DOHH2 (cell line): ENCODE measurements at regions not wholly inside any gene's neighbourhood (a gene's known extent, or its start where the extent isn't known, plus 50 kb on each side); places are given as distances from the start of the nearest gene placed in this dataset.

Source experiments
- H3F3A ChIP-seq: fragments of 200-600 bp; sonication (generic), shearing (Covaris generic); 2 replicates; pipeline ENCODE4 v1.6.0; 2016; ENCODE audit warnings: antibody characterized with exemption, mild to moderate bottlenecking; ENCODE audit not compliant: control insufficient read depth, insufficient read depth
- H3K27ac ChIP-seq: fragments of 200-600 bp; sonication (generic); 2 replicates; pipeline ENCODE4 v1.5.1; 2014; ENCODE audit warnings: low read depth, mild to moderate bottlenecking, low read length, moderate library complexity
- H3K27me3 ChIP-seq: fragments of 200-600 bp; sonication (generic); 2 replicates; pipeline ENCODE4 v1.6.1; 2014; ENCODE audit warnings: mild to moderate bottlenecking, low read length, mixed read lengths; ENCODE audit not compliant: control insufficient read depth
- H3K36me3 ChIP-seq: fragments of 200-600 bp; sonication (generic); 2 replicates; pipeline ENCODE4 v1.6.1; 2014; ENCODE audit warnings: mild to moderate bottlenecking, low read length, moderate library complexity, mixed read lengths; ENCODE audit not compliant: control insufficient read depth
- H3K4me1 ChIP-seq: fragments of 200-600 bp; sonication (generic); 2 replicates; pipeline ENCODE4 v1.6.1; 2014; ENCODE audit warnings: mild to moderate bottlenecking, low read length, mixed read lengths; ENCODE audit not compliant: control insufficient read depth
- H3K4me2 ChIP-seq: fragments of 200-600 bp; sonication (generic); 2 replicates; pipeline ENCODE4 v1.6.0; 2014; ENCODE audit warnings: mild to moderate bottlenecking, low read length, moderate library complexity
- H3K4me3 ChIP-seq: fragments of 200-600 bp; sonication (generic); 2 replicates; pipeline ENCODE4 v1.5.1; 2014; ENCODE audit warnings: mild to moderate bottlenecking, low read length, mixed read lengths
- H3K79me2 ChIP-seq: fragments of 200-600 bp; sonication (generic); 2 replicates; pipeline ENCODE4 v1.6.1; 2014; ENCODE audit warnings: mild to moderate bottlenecking, low read length, mixed read lengths; ENCODE audit not compliant: control insufficient read depth
- H3K9me2 ChIP-seq: fragments of 200-600 bp; sonication (generic); replicated peaks from 2 replicates; pipeline ENCODE4 v1.6.1; 2014; ENCODE audit warnings: mild to moderate bottlenecking, low read length, mixed read lengths; ENCODE audit not compliant: control insufficient read depth
- H3K9me3 ChIP-seq: fragments of 200-600 bp; sonication (generic); 2 replicates; pipeline ENCODE4 v1.6.1; 2014; ENCODE audit warnings: antibody characterized with exemption, low read length, mixed read lengths; ENCODE audit not compliant: control insufficient read depth, insufficient read depth
- H4K20me1 ChIP-seq: fragments of 200-600 bp; sonication (generic); 2 replicates; pipeline ENCODE4 v1.6.0; 2014; ENCODE audit warnings: low read depth, mild to moderate bottlenecking, antibody characterized with exemption, low read length, moderate library complexity; ENCODE audit not compliant: control insufficient read depth, insufficient read depth
- EZH2phosphoT487 ChIP-seq: fragments of 200-600 bp; sonication (generic); IDR thresholded peaks from 2 replicates; pipeline ENCODE4 v1.6.1; 2017; ENCODE audit warnings: borderline replicate concordance, mild to moderate bottlenecking, antibody characterized with exemption, low read length, moderate library complexity, mixed read lengths
- TF ChIP-seq, protein P1 (sequence below): fragments of 200-600 bp; sonication (generic); IDR thresholded peaks from one replicate; pipeline ENCODE4 v1.5.1; 2014; ENCODE audit warnings: antibody characterized with exemption, mild to moderate bottlenecking, low read depth, low read length; ENCODE audit not compliant: poor library complexity, severe bottlenecking

DNA sequence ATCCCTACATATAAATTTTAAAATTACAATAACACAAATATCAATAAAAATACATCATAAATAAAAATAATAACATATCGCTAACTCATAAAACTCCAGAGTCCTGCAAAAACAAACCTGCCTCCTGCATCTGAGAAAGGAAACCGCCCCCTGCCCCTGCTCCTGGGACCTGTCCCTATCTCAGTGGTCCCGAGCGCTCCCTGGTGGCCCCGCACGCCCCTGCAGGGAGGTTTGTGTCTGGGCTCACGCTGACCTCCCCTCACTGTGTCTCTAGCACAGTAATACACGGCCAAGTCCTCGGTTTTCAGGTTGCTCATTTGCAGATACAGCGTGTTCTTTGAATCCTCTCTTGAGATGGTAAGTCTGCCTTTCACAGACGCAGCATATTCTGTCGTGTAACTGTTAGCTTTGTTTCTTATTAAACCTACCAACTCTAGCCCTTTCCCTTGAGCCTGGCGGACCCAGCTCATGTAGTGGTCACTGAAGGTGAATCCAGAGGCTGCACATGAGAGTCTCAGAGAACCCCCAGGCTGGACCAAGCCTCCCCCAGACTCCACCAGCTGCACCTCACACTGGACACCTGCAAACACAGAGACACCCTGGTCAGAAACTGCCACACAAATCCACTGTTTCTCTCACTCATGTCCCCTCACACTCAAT lies 554.1 kb downstream of the GOLGA6L6 start:
- Histone ChIP-seq H4K20me1 (no peaks in the 10 kb centered on the region), H3K36me3 (no peaks in the 10 kb centered on the region), H3K79me2 (no peaks in the 10 kb centered on the region), H3K4me1 (no peaks in the 10 kb centered on the region), H3F3A (no peaks in the 10 kb centered on the region), H3K27ac (no peak overlapping the region), H3K4me2 (no peak overlapping the region), H3K27me3 (no peaks in the 10 kb centered on the region), H3K4me3 (no peak overlapping the region), H3K9me2 (no peaks in the 10 kb centered on the region), H3K9me3 (peaks cover 14% of the 10 kb centered on the region; the same call in 1 of the 2 replicates)
- TF ChIP-seq, protein P1, sequence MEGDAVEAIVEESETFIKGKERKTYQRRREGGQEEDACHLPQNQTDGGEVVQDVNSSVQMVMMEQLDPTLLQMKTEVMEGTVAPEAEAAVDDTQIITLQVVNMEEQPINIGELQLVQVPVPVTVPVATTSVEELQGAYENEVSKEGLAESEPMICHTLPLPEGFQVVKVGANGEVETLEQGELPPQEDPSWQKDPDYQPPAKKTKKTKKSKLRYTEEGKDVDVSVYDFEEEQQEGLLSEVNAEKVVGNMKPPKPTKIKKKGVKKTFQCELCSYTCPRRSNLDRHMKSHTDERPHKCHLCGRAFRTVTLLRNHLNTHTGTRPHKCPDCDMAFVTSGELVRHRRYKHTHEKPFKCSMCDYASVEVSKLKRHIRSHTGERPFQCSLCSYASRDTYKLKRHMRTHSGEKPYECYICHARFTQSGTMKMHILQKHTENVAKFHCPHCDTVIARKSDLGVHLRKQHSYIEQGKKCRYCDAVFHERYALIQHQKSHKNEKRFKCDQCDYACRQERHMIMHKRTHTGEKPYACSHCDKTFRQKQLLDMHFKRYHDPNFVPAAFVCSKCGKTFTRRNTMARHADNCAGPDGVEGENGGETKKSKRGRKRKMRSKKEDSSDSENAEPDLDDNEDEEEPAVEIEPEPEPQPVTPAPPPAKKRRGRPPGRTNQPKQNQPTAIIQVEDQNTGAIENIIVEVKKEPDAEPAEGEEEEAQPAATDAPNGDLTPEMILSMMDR: no peak
- TF ChIP-seq EZH2phosphoT487: no peak

DNA sequence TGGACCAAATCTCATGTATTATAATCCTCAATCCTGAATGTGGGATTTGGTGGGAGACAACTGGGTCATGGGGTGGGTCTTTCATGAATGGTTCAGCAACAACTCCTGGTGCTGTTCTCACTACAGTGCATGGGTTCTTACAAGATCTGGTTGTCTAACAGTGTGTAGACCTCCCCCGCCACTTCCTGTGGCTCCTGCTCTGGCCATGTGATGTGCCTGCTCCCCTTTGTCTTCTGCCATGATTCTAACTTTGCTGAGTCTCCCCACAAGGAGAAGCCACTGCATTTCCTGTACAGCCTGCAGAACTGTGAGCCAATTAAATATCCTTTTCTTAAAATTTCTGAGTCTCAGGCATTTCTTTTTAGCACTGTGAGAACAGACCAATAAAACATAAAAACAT lies 557.5 kb downstream of the GOLGA6L6 start:
- H3K4me3 ChIP-seq: no peak overlapping the region
- no peaks in the 10 kb centered on the region for H3K4me1 ChIP-seq
- H3K27ac ChIP-seq: no peak overlapping the region
- TF ChIP-seq, protein P1: no peak
- TF ChIP-seq EZH2phosphoT487: no peak
- no peaks in the 10 kb centered on the region for H3K9me2 ChIP-seq
- H3F3A ChIP-seq: no peaks in the 10 kb centered on the region
- H4K20me1 ChIP-seq: no peaks in the 10 kb centered on the region
- no peaks in the 10 kb centered on the region for H3K27me3 ChIP-seq
- peaks cover 4% of the 10 kb centered on the region; the same call in 1 of the 2 replicates for H3K9me3 ChIP-seq
- H3K36me3 ChIP-seq: no peaks in the 10 kb centered on the region
- H3K4me2 ChIP-seq: no peak overlapping the region
- H3K79me2 ChIP-seq: no peaks in the 10 kb centered on the region

DNA sequence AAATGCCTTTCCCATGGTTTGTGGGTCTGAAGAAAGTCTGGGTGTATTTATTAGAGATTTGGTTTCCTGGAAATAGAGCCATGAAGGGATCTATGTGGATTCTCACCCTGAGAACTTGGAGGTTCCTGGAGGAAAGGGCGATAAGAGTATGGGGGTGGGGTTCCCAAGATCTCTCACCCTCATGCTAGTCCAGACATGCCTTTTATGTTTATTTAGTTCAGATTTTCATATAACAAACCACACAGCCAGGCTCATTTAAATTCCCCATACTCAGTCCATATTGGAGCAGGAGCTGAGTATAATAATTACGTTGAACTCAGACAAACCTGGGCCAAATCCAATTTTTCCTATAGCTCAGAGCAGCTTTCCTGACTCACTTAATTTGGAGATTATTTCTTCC lies 566.6 kb downstream of the GOLGA6L6 start:
- Histone ChIP-seq H3K36me3 (no peaks in the 10 kb centered on the region), H3K4me1 (no peaks in the 10 kb centered on the region), H3K4me3 (no peak overlapping the region), H3K27me3 (no peaks in the 10 kb centered on the region), H4K20me1 (no peaks in the 10 kb centered on the region), H3K4me2 (no peak overlapping the region), H3K79me2 (no peaks in the 10 kb centered on the region), H3K9me2 (no peaks in the 10 kb centered on the region), H3K9me3 (peaks cover 5% of the 10 kb centered on the region), H3F3A (no peaks in the 10 kb centered on the region), H3K27ac (no peak overlapping the region)
- TF ChIP-seq, protein P1: no peak
- no peak for TF ChIP-seq EZH2phosphoT487
